Amygdala (tissue), 56 donors: ENCODE measurements at regions not wholly inside any gene's neighbourhood (a gene's known extent, or its start where the extent isn't known, plus 50 kb on each side); places are given as distances from the start of the nearest gene placed in this dataset.
A peak's percentile ranks its signal among the peaks of the same experiment; 100 is the strongest.

Experiments
- DNase-seq, 56 donors: peaks; one replicate each; lab custom pipeline; 2025; lab: John Stamatoyannopoulos, UW

GRCh38 chr15:52925130-52925529 lies 135.0 kb upstream of the ONECUT1 start:
- no peak for DNase-seq

- DNase-seq: no peak
These were observed 134.5 kb upstream of the ONECUT1 start for GRCh38 chr15:52924630-52925029.

GRCh38 chr15:52923626-52924025 lies 133.5 kb upstream of the ONECUT1 start:
- no peak for DNase-seq

GRCh38 chr15:52922871-52923270 lies 132.7 kb upstream of the ONECUT1 start:
- DNase-seq: no peak

- DNase-seq: no peak
These were observed 122.0 kb upstream of the ONECUT1 start for GRCh38 chr15:52912172-52912571.

GRCh38 chr15:52893338-52893737 lies 103.2 kb upstream of the ONECUT1 start:
- no peak for DNase-seq

GRCh38 chr15:52879904-52880303 lies 89.8 kb upstream of the ONECUT1 start:
- no peak for DNase-seq

- no peak for DNase-seq
These were observed 89.0 kb upstream of the ONECUT1 start for GRCh38 chr15:52879145-52879544.

- no peak for DNase-seq
These were observed 87.0 kb upstream of the ONECUT1 start for GRCh38 chr15:52876991-52877663.

- DNase-seq: no peak
These were observed 82.1 kb upstream of the ONECUT1 start for GRCh38 chr15:52872036-52872818.

GRCh38 chr15:52870015-52870414 lies 79.9 kb upstream of the ONECUT1 start:
- DNase-seq: peak in 12 of 56 donors; percentile 1 to 61 (median 8)

GRCh38 chr15:52866698-52867097 lies 76.6 kb upstream of the ONECUT1 start:
- DNase-seq: no peak

GRCh38 chr15:52862677-52863076 lies 72.5 kb upstream of the ONECUT1 start:
- no peak for DNase-seq

- no peak for DNase-seq
These were observed 68.6 kb upstream of the ONECUT1 start for GRCh38 chr15:52858782-52859176.

GRCh38 chr15:52857937-52858781 lies 68.0 kb upstream of the ONECUT1 start:
- DNase-seq: no peak

GRCh38 chr15:52857471-52857870 lies 67.3 kb upstream of the ONECUT1 start:
- DNase-seq: no peak

- DNase-seq: no peak
These were observed 66.2 kb upstream of the ONECUT1 start for GRCh38 chr15:52856286-52856685.

GRCh38 chr15:52855157-52855556 lies 65.0 kb upstream of the ONECUT1 start:
- no peak for DNase-seq

GRCh38 chr15:52844823-52845222 lies 54.7 kb upstream of the ONECUT1 start:
- DNase-seq: no peak
